ENCODE measurements at regions not wholly inside any gene's neighbourhood (a gene's known extent, or its start where the extent isn't known, plus 50 kb on each side); places are given as distances from the start of the nearest gene placed in this dataset.
"Not testable (repeated sequence)": the region's sequence is repeated elsewhere in the genome, so short reads cannot be mapped to it uniquely, and the experiment has no call there.

DNA sequence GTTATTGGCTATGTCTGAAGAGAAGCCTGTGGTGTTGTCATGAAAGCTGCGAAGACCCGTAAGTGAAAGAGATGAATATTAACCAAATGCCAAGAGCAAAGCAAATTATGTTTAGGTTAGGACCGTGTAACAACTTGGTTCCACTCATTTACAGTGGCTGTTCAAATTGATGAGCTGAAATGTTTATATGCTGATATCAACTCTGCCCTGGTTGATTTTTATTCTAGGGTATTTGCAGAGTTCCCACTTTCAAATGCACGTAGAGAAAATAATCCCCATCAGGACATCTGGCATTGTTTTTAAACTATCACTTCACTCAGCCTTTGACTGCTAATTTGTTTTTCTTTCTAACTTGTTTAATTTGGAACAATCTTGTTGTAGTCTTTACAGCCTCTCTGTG is 581.6 kb upstream of the ADAMTS5 start:
- peaks cover 0 to 15% (median 0%) of the 10 kb centered on the region in 3 donors for H3K4me1 ChIP-seq
- peaks cover 0 to 5% (median 0%) of the 10 kb centered on the region in 3 donors for H3K9me3 ChIP-seq
- no peak overlapping the region for H3K27ac ChIP-seq
- no peak overlapping the region for H3K4me3 ChIP-seq
- ATAC-seq = no peak
- H3K36me3 ChIP-seq = no peaks in the 10 kb centered on the region
- TF ChIP-seq, protein P1, sequence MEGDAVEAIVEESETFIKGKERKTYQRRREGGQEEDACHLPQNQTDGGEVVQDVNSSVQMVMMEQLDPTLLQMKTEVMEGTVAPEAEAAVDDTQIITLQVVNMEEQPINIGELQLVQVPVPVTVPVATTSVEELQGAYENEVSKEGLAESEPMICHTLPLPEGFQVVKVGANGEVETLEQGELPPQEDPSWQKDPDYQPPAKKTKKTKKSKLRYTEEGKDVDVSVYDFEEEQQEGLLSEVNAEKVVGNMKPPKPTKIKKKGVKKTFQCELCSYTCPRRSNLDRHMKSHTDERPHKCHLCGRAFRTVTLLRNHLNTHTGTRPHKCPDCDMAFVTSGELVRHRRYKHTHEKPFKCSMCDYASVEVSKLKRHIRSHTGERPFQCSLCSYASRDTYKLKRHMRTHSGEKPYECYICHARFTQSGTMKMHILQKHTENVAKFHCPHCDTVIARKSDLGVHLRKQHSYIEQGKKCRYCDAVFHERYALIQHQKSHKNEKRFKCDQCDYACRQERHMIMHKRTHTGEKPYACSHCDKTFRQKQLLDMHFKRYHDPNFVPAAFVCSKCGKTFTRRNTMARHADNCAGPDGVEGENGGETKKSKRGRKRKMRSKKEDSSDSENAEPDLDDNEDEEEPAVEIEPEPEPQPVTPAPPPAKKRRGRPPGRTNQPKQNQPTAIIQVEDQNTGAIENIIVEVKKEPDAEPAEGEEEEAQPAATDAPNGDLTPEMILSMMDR (IDR thresholded peaks at IDR 0.05) = no peak
- no peak for TF ChIP-seq POLR2AphosphoS5 (IDR thresholded peaks at IDR 0.05)
- WGBS, 2 donors (ENCODE audit: low coverage in 1 of 2) = 20 to 54% methylated on average over 4 of the region's 4 CpGs
- no peaks in the 10 kb centered on the region for H3K27me3 ChIP-seq

DNA sequence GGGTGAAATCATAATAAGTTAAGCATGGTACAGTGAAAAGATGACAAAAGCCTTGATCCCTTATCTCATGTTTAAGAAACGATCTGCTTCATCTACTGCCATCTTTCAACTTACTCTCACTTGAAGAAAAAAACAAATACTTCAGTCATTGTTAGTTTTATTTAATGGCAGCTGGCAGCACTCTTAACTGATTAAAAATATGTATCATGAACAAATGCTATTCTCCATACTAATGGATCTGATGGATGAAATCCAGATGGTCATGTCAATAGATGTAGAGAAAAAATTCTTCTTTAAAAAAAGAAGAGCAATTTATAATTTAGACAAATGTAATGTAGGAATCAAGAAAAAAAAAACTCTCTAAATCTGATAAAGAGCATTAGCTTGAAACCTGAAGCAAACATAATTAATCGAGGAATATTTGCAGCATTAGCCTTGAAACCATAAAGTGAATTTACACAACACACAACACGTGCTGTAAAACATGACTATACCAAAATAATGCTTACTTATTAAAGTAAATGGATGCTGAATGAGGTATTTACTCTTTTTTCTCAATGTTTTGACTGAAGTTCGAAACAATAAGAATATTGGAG is 579.0 kb upstream of the ADAMTS5 start:
- WGBS, 2 donors (ENCODE audit: low coverage in 1 of 2) = 66 to 94% methylated on average over 4 of the region's 4 CpGs
- TF ChIP-seq POLR2A (IDR thresholded peaks at IDR 0.05) = no peak
- no peak for TF ChIP-seq POLR2AphosphoS5 (IDR thresholded peaks at IDR 0.05)
- TF ChIP-seq, protein P1 (IDR thresholded peaks at IDR 0.05) = no peak
- TF ChIP-seq EP300 (IDR thresholded peaks at IDR 0.05) = no peak
- ATAC-seq = no peak

GRCh38 chr21:27542126-27542525 is 575.2 kb upstream of the ADAMTS5 start:
- not testable (repeated sequence) for H3K4me1 ChIP-seq, H3K27me3 ChIP-seq, ATAC-seq, H3K27ac ChIP-seq, H3K36me3 ChIP-seq, H3K9me3 ChIP-seq, H3K4me3 ChIP-seq
- WGBS, 2 donors (ENCODE audit: low coverage in 1 of 2) = 71 to 100% methylated on average over 1 of the region's 1 CpG

More for the DNA sequence above, 579.0 kb upstream of the ADAMTS5 start:
- H3K9me3 ChIP-seq = no peaks in the 10 kb centered on the region
- no peak overlapping the region for H3K27ac ChIP-seq
- H3K4me1 ChIP-seq = peaks cover 0 to 15% (median 0%) of the 10 kb centered on the region in 3 donors
- no peaks in the 10 kb centered on the region for H3K36me3 ChIP-seq
- no peaks in the 10 kb centered on the region for H3K27me3 ChIP-seq
- no peak overlapping the region for H3K4me3 ChIP-seq

GRCh38 chr21:27536319-27536718 is 569.4 kb upstream of the ADAMTS5 start:
- 84 to 85% methylated on average over 3 of the region's 3 CpGs for WGBS, 2 donors (ENCODE audit: low coverage in 1 of 2)
- Histone ChIP-seq H3K27me3 (no peaks in the 10 kb centered on the region), H3K9me3 (no peaks in the 10 kb centered on the region), H3K4me1 (no peaks in the 10 kb centered on the region), H3K27ac (no peak overlapping the region), H3K36me3 (no peaks in the 10 kb centered on the region), H3K4me3 (no peak overlapping the region)
- no peak for TF ChIP-seq POLR2A (IDR thresholded peaks at IDR 0.05)
- no peak for TF ChIP-seq POLR2AphosphoS5 (IDR thresholded peaks at IDR 0.05)
- TF ChIP-seq, protein P1 (IDR thresholded peaks at IDR 0.05) = no peak
- TF ChIP-seq EP300 (IDR thresholded peaks at IDR 0.05) = no peak
- no peak for ATAC-seq

- no peak for ATAC-seq
- no peak for TF ChIP-seq EP300 (IDR thresholded peaks at IDR 0.05)
- TF ChIP-seq POLR2A (IDR thresholded peaks at IDR 0.05) = no peak
- TF ChIP-seq, protein P1 (IDR thresholded peaks at IDR 0.05) = no peak
- TF ChIP-seq POLR2AphosphoS5 (IDR thresholded peaks at IDR 0.05) = no peak
Measured at GRCh38 chr21:27535188-27535587, 568.3 kb upstream of the ADAMTS5 start.

More at GRCh38 chr21:27535188-27535587, 568.3 kb upstream of the ADAMTS5 start:
- WGBS, 2 donors (ENCODE audit: low coverage in 1 of 2) = 96 to 100% methylated on average over 1 to 4 of the region's 4 CpGs
- Histone ChIP-seq H3K27me3 (no peaks in the 10 kb centered on the region), H3K4me1 (no peaks in the 10 kb centered on the region), H3K36me3 (no peaks in the 10 kb centered on the region), H3K9me3 (no peaks in the 10 kb centered on the region), H3K27ac (no peak overlapping the region), H3K4me3 (no peak overlapping the region)
